ENCODE measurements at regions not wholly inside any gene's neighbourhood (a gene's known extent, or its start where the extent isn't known, plus 50 kb on each side); places are given as distances from the start of the nearest gene placed in this dataset.

DNA sequence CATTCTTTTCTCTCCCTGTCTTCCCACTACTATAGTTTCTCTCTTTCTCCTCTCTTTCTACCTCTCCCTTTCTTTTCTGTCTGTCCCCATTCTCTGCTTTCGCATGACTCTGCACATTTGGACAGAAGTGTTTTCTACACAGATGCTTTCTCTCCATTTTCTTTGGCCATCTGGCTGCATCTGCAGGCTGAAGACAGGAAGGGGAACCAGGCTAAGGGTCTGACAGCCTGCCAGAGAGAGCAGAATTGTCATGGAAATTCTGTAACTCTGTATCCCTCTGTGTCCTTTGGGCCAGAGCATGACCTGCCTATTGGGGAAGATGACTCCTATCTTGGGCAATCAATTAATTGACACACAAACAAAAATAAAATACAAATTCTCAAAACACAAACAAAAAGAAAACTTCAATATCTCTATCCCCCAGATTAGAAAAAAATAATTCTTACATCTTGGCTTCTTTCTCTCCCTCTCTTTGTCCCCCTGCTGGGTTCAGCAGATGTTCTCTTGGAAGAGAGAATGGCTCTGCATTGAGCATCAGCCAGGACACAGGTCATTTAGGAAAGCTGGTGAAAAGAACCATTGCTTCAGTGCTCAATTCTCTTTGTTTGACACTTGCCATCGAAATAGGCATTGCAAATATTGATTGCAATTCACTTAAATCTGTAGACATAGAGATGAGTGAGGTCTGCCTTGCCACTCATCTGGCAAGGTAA lies 415.9 kb upstream of the KLF4 start:
- Mint-ChIP-seq H3K36me3 (no peaks in the 10 kb centered on the region), H3K4me3 (no peak overlapping the region), H3K27me3 (no peaks in the 10 kb centered on the region), H3K27ac (no peak overlapping the region), H3K4me1 (no peaks in the 10 kb centered on the region), H3K9me3 (ENCODE audit: low read depth) (peaks cover 3% of the 10 kb centered on the region)
- no peak for ATAC-seq
- CTCF ChIA-PET, result no interaction called here
- DNase-seq, result no peak

DNA sequence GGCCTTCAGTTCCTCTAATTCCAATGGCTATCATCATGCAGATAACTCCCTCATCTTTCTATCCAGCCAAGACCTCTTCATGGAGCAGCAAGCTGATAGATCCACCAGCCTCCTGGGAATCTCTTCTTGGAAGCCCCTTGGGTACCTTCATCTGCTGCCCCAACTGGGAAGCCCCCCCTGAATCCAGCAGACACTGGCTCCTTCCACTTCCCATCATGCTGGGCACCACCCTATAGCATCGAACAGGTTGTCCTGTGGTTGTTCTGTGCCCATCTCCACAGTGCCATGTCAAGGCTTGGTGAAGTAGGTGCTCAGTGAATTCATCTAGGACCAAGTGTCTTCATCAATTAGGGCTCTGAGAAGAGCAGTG lies 410.4 kb upstream of the KLF4 start:
- ATAC-seq, result no peak
- Mint-ChIP-seq H3K27me3 (no peaks in the 10 kb centered on the region), H3K27ac (no peak overlapping the region), H3K4me1 (no peaks in the 10 kb centered on the region), H3K4me3 (no peak overlapping the region), H3K9me3 (ENCODE audit: low read depth) (no peaks in the 10 kb centered on the region), H3K36me3 (no peaks in the 10 kb centered on the region)
- CTCF ChIA-PET, result no interaction called here
- DNase-seq, result no peak

DNA sequence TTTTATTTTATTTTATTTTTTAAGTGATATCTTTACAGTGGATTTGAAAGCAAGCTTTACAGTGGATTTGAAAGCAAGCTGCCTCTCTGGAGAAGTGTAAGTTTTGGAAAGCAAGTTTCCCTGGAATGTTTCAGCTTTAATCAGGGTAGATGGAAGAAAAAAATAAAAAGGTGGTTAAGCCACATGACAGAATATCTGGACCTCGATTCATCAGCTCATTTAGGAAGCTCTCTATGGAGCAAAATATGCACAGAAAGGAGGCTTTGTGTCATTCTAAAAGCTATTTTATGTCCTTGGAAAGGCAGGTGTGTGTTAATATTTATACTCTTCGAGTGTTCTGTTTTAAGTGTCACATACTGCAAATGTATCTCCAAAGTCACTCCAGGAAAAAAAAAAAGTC lies 409.2 kb upstream of the KLF4 start:
- H3K36me3 Mint-ChIP-seq, result no peaks in the 10 kb centered on the region
- H3K9me3 Mint-ChIP-seq (ENCODE audit: low read depth), result no peaks in the 10 kb centered on the region
- no peak for ATAC-seq
- H3K4me3 Mint-ChIP-seq, result no peak overlapping the region
- DNase-seq, result no peak
- CTCF ChIA-PET, result no interaction called here
- no peaks in the 10 kb centered on the region for H3K27me3 Mint-ChIP-seq
- no peaks in the 10 kb centered on the region for H3K4me1 Mint-ChIP-seq
- no peak overlapping the region for H3K27ac Mint-ChIP-seq

DNA sequence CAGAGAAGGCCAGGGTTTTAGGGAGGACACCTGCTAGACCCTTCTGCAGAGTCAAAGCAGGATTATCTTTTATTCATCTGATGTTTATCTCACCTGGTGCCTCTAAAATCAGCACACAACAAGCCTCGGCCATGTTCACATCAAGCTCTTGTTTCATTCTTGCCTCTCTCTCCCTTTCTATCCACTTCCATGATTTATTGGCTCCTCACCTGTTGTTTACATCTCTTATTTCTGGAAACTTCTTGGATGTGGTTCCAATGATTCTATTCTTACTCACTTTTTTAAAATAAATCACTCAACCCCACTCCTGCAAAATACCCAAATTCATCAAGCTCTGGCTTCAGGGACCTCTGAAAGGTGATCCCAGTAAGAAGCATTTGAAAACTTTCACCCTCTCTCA lies 407.0 kb upstream of the KLF4 start:
- CTCF ChIA-PET, result no interaction called here
- H3K27me3 Mint-ChIP-seq, result no peaks in the 10 kb centered on the region
- DNase-seq, result no peak
- H3K4me1 Mint-ChIP-seq, result no peaks in the 10 kb centered on the region
- no peak for ATAC-seq
- H3K36me3 Mint-ChIP-seq, result no peaks in the 10 kb centered on the region
- H3K27ac Mint-ChIP-seq, result no peak overlapping the region
- H3K9me3 Mint-ChIP-seq (ENCODE audit: low read depth), result peaks cover 4% of the 10 kb centered on the region
- no peak overlapping the region for H3K4me3 Mint-ChIP-seq

DNA sequence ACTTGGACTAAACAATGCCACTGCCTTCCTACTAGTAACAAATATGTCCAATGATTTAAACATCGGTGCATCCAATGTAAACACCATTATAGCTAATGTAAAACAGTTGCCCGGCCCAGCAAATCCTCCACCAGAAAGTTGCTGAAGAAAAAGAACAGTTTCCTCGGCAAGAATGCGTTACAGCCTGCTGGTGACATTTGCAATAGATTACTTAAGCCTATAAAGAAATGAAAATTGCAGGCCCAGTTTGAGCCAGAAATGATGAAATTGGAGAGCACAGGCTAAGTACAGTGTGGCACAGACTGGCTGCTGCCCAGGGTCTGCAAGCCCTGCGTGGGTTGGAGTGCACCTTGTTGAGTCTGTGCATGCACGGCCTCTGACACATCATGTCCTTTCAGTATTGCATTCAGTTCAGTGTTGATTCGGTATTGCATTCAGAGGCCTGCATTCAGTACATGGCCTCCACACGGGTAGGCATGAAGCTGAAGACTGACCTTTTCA lies 406.0 kb upstream of the KLF4 start:
- no peak overlapping the region for H3K27ac Mint-ChIP-seq
- H3K9me3 Mint-ChIP-seq (ENCODE audit: low read depth), result peaks cover 4% of the 10 kb centered on the region
- H3K4me1 Mint-ChIP-seq, result no peaks in the 10 kb centered on the region
- DNase-seq (no peak), ATAC-seq (no peak)
- no peaks in the 10 kb centered on the region for H3K36me3 Mint-ChIP-seq
- no peaks in the 10 kb centered on the region for H3K27me3 Mint-ChIP-seq
- CTCF ChIA-PET, result no interaction called here
- H3K4me3 Mint-ChIP-seq, result no peak overlapping the region

DNA sequence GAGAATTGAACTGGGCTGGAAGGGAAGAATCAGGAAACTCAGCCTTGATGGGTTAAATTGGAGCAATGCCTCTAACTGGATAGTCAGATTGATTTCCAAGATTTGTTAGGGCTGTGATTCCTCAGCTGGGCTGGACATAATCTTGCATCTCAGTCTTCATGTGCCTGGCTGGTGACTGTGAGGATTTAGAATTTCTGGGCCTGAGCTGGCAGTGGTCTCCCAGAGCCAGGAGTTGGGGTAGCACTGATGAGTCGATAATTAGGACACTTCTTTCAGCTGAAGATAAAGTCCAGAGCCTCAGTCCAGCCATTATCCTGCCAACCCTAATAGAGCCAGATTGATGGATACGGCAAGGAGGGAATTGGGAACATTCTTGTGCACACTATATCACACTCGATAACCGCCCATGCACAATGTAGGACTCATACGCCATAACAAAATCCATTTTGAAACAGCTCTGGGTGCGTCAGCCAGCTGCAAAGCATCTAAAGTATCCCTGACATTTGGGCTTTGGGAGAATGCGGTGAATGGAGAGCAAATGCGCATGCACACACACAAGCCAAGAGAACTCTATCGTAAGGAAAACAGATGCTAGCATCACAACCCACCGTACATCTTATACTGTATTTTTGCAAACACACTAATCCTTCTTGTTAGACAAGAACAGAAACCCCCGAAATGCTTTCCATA lies 405.1 kb upstream of the KLF4 start:
- H3K4me1 Mint-ChIP-seq, result no peaks in the 10 kb centered on the region
- no peak overlapping the region for H3K4me3 Mint-ChIP-seq
- no peak overlapping the region for H3K27ac Mint-ChIP-seq
- no peaks in the 10 kb centered on the region for H3K27me3 Mint-ChIP-seq
- ATAC-seq (no peak), DNase-seq (no peak)
- H3K9me3 Mint-ChIP-seq (ENCODE audit: low read depth), result peaks cover 4% of the 10 kb centered on the region
- CTCF ChIA-PET, result no interaction called here
- no peaks in the 10 kb centered on the region for H3K36me3 Mint-ChIP-seq

DNA sequence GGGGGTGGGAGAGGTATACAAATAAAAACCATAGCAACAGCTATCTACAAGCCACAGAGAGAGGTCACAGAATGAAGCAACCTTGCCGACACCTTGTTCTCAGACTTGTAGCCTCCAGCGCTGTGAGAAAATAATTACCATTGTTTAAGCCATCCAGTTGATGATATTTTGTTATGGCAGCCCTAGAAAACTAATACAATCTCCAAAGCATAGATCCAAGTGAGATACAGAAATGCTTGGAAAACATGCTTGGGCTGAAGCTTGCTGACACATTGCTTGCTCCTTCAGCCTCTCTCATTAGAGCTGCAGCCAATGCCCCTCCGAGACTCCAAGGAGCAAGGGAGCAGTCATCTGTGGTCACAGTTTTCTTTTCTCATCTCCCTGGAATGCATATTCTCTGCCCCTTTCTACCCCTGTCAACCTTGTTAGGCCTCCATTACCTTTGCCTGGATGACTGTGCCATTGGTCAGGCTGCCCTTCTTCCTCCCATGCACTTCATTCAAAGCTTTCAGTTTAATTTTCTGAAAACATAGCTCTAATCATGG lies 401.4 kb upstream of the KLF4 start:
- H3K27ac Mint-ChIP-seq, result no peak overlapping the region
- no peak for ATAC-seq
- no peaks in the 10 kb centered on the region for H3K36me3 Mint-ChIP-seq
- H3K4me3 Mint-ChIP-seq, result no peak overlapping the region
- no peaks in the 10 kb centered on the region for H3K27me3 Mint-ChIP-seq
- peaks cover 4% of the 10 kb centered on the region for H3K9me3 Mint-ChIP-seq (ENCODE audit: low read depth)
- no peaks in the 10 kb centered on the region for H3K4me1 Mint-ChIP-seq
- no peak for DNase-seq
- CTCF ChIA-PET, result no interaction called here

DNA sequence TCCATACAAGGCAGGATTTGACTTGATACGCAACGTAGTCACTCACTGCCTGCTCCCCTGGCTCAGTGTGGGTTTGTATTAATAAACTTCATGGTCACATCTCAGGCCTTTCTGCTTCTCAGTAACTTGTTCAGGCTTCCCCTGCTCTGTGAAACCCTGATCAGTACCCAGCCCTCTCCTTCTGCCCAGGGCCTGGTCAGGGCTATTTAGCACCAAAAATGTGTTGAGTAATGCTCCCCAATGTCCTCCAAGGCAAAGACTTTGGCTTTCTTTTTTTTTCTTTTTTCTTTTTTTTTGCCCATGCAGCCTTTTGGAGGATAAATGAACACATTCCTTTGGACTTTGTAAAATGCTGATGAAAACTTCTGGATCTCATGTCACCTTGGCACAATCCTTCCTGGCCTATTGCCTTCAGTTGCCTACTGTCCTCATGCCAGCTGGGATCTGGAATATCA lies 399.2 kb upstream of the KLF4 start:
- Mint-ChIP-seq H3K4me3 (no peak overlapping the region), H3K27me3 (no peaks in the 10 kb centered on the region), H3K36me3 (no peaks in the 10 kb centered on the region), H3K4me1 (no peaks in the 10 kb centered on the region), H3K27ac (no peak overlapping the region), H3K9me3 (ENCODE audit: low read depth) (peaks cover 4% of the 10 kb centered on the region)
- CTCF ChIA-PET, result no interaction called here
- no peak for DNase-seq
- no peak for ATAC-seq

DNA sequence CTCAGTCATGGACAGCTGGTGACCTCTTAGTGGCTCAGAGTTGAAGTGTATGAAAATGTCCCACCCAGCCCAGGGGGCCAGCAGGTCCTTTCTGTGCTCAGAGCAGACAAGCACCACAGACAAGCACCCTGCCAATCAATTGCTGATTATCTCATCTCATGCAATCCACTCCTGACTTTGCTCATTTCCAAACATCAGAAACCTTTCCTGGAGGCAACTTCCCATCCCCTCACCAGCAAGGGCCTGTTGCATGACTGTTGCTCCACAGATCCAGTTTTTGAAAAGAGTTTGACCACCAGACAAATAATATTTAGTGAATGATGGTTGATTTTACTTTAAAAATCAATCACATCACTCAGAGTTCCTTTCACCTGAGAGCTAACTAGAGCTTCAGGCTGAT lies 397.3 kb upstream of the KLF4 start:
- Mint-ChIP-seq H3K4me3 (no peak overlapping the region), H3K4me1 (no peaks in the 10 kb centered on the region), H3K27ac (no peak overlapping the region), H3K9me3 (ENCODE audit: low read depth) (peaks cover 2% of the 10 kb centered on the region), H3K27me3 (no peaks in the 10 kb centered on the region), H3K36me3 (no peaks in the 10 kb centered on the region)
- no peak for DNase-seq
- CTCF ChIA-PET, result no interaction called here
- no peak for ATAC-seq

DNA sequence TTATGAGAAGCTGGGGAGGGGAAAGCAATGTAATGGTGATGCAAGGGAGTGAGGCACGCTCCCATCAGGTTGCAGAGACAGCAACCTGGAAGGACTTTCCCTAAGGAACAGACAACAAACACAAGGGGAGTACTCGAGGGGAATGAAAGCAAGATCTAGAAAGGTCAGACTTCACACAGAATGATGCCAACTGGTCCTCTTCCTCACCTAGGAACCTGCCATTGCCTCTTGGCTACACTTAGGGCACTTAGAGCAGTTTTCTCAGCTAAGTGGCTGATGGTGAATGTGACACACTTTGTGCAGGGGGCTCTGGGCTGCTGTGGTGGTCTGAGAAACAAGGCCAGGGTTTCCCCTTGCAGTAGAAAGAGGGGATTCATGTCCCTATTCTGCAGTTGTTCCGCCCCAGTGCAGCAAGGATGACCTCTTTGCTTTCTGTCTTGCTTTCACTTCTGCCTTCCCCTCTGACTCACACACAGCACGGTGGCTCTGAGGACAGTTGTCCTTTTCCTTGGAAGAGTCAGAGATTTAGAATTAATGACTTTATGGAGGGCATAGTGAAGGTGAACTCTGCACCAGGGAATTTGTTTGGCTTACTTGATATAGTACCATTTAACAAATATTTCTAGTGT lies 394.0 kb upstream of the KLF4 start:
- CTCF ChIA-PET, result no interaction called here
- Mint-ChIP-seq H3K4me1 (no peaks in the 10 kb centered on the region), H3K36me3 (no peaks in the 10 kb centered on the region), H3K9me3 (ENCODE audit: low read depth) (no peaks in the 10 kb centered on the region), H3K27ac (no peak overlapping the region), H3K4me3 (no peak overlapping the region), H3K27me3 (no peaks in the 10 kb centered on the region)
- DNase-seq (no peak), ATAC-seq (no peak)

DNA sequence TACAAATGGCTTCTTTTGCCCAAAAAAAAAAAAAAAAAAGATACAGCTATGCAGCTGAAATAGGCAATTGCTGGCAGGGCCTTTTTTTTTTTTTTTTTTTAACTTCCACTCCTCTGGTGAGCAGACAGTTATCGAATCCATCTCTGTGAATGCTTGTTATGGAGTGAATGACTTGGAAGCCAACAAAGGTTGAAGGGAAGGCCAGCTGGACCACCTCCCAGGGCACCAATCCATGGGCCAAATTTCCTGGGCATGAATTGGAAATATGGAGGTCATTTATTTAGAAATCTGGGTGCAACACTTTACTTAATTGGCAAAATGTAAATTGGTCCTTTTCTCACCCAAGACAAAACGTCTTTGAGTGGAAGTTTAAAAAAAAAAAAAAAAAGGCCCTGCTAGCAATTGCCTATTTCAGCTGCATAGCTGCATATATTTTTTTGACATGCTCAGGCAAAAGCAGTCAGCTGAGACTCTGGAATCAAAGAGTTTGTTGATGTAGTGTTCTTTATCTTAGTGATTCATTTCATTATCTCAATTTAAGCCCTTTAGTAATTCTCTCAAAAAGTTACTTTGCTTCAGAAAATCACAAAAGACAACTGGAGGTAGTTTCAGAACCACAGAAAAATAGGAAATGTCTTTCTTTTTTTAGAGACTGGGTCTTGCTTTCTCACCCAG lies 392.2 kb upstream of the KLF4 start:
- no peaks in the 10 kb centered on the region for H3K4me1 Mint-ChIP-seq
- H3K27ac Mint-ChIP-seq, result no peak overlapping the region
- no peaks in the 10 kb centered on the region for H3K27me3 Mint-ChIP-seq
- no peak overlapping the region for H3K4me3 Mint-ChIP-seq
- ATAC-seq (no peak), DNase-seq (no peak)
- no peaks in the 10 kb centered on the region for H3K36me3 Mint-ChIP-seq
- CTCF ChIA-PET, result no interaction called here
- H3K9me3 Mint-ChIP-seq (ENCODE audit: low read depth), result no peaks in the 10 kb centered on the region

DNA sequence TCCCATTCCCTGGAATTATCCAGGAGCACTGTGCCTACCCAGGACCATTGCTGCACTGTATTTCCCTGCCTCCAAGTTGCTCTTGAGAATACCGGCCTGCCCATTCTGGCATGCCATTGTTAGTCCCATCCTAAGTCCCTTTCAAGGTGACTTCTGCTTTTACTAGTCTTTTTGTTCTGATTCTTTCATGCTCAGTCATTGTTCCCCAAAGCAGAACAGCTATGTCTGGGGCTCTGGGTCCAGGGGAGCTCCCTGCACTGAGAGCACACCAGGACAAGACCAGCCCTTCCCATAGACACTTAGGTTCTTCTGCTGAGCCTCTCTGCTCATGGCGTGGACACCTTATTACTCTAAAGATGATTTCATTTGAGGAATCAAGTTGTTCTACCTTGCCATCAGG lies 388.9 kb upstream of the KLF4 start:
- DNase-seq (no peak), ATAC-seq (no peak)
- H3K36me3 Mint-ChIP-seq, result no peaks in the 10 kb centered on the region
- CTCF ChIA-PET, result no interaction called here
- no peaks in the 10 kb centered on the region for H3K27me3 Mint-ChIP-seq
- no peaks in the 10 kb centered on the region for H3K9me3 Mint-ChIP-seq (ENCODE audit: low read depth)
- H3K27ac Mint-ChIP-seq, result no peak overlapping the region
- H3K4me3 Mint-ChIP-seq, result no peak overlapping the region
- H3K4me1 Mint-ChIP-seq, result no peaks in the 10 kb centered on the region

DNA sequence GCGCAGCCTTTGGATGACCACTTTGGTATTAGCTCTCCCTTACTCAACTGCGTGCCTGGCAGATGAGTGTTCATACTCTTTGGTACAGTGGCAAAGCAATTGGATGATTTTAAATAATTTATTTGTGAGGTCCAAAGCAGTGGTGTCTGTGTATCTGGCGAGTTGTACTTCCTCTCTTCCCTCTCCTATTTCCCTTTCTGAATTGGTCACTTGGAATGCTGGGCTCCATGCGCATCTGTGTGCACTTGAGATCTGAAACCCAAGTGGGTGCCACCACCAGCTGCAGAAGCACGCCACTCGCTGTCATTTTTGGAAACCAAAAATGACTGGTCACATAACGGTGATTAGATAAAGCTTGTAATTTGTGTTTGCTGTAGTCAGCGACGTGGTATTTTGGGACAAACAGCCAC lies 386.0 kb upstream of the KLF4 start:
- Mint-ChIP-seq H3K4me3 (no peak overlapping the region), H3K9me3 (ENCODE audit: low read depth) (no peaks in the 10 kb centered on the region), H3K27ac (no peak overlapping the region), H3K27me3 (no peaks in the 10 kb centered on the region), H3K4me1 (no peaks in the 10 kb centered on the region), H3K36me3 (no peaks in the 10 kb centered on the region)
- CTCF ChIA-PET, result no interaction called here
- no peak for DNase-seq
- ATAC-seq, result no peak
